ENCODE measurements at regions not wholly inside any gene's neighbourhood (a gene's known extent, or its start where the extent isn't known, plus 50 kb on each side); places are given as distances from the start of the nearest gene placed in this dataset.
"Not testable (repeated sequence)": the region's sequence is repeated elsewhere in the genome, so short reads cannot be mapped to it uniquely, and the experiment has no call there.

GRCh38 chr1:73842436-73842835 lies 355.5 kb downstream of the LRRIQ3 start:
- Histone ChIP-seq H3K27ac (no peak overlapping the region), H3K4me1 (no peaks in the 10 kb centered on the region), H3K36me3 (no peaks in the 10 kb centered on the region), H3K4me3 (no peak overlapping the region), H3K27me3 (no peaks in the 10 kb centered on the region), H3K9me3 (no peaks in the 10 kb centered on the region)
- FAIRE-seq (no peak), DNase-seq (no peak), ATAC-seq (no peak)
- intact Hi-C loops (cut with DNase I) = no loop called here
- TF ChIP-seq, protein P1, sequence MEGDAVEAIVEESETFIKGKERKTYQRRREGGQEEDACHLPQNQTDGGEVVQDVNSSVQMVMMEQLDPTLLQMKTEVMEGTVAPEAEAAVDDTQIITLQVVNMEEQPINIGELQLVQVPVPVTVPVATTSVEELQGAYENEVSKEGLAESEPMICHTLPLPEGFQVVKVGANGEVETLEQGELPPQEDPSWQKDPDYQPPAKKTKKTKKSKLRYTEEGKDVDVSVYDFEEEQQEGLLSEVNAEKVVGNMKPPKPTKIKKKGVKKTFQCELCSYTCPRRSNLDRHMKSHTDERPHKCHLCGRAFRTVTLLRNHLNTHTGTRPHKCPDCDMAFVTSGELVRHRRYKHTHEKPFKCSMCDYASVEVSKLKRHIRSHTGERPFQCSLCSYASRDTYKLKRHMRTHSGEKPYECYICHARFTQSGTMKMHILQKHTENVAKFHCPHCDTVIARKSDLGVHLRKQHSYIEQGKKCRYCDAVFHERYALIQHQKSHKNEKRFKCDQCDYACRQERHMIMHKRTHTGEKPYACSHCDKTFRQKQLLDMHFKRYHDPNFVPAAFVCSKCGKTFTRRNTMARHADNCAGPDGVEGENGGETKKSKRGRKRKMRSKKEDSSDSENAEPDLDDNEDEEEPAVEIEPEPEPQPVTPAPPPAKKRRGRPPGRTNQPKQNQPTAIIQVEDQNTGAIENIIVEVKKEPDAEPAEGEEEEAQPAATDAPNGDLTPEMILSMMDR (IDR thresholded peaks at IDR 0.05) = no peak

DNA sequence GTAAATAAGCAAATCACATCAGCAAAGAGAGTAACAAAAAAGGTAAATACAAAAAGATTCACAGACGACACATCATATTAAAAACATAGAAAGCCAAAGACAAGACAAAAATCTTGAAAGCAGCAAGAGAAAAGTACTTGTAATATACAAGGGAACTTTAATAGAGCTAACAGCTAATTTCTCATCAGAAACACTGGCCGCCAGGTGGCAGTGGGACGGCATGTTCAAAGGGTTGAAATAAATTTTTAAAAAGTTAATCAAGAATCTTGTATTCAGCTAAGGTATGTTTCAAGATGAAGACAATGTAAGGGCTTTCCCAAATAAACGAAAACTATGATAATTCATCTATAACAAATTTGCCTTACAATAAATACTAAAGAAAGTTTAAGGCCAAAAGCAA lies 358.1 kb downstream of the LRRIQ3 start:
- ATAC-seq (no peak), DNase-seq (no peak), FAIRE-seq (no peak)
- TF ChIP-seq, protein P1 (IDR thresholded peaks at IDR 0.05) = no peak
- intact Hi-C loops (cut with DNase I) = no loop called here
- H3K36me3 ChIP-seq = no peaks in the 10 kb centered on the region
- H3K9me3 ChIP-seq = no peaks in the 10 kb centered on the region
- WGBS, 2 donors = 29 to 30% methylated on average over 4 of the region's 4 CpGs
- H3K4me3 ChIP-seq = no peak overlapping the region
- no peaks in the 10 kb centered on the region for H3K27me3 ChIP-seq
- H3K4me1 ChIP-seq = no peaks in the 10 kb centered on the region
- no peak overlapping the region for H3K27ac ChIP-seq

DNA sequence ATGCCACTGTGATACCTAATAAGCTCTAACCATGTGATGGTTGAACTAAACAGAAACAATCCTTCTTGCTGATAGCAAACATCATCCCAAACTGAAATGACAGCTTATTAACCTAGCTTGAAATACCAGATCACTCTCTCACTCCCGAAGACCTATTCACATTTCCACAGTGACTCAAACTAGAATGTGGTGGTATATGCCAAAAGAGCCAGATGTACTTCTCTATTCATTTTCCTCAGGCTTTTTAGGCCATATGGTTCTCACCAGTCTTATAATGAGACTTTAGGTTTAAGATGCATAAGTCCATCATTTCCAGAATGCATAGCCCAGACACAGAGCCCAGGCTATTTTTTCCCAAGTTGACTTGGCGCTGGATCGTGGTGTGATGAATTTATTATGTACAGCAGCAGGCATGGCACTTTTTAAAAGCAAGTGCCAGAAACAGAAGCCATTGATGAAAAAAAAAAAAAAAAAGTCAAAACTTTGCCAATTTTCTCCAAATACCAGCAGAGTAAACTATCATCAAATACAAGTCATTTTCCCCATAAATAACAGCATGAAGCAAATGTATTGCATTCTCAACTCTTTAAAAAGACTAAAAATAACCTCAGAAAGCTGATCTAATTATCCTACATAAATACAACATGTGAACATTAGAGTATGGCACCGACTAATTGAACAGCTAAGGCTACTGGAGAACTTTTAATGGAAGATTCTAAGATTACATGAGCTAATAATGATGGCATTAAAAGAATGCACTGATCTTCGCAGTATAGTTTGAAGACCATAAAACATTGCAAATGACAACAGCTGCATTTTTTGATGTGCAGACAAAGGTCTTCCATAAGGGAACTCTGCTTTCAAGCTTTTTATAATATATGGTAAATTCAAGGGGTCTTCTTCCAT lies 365.4 kb downstream of the LRRIQ3 start:
- TF ChIP-seq, protein P1 (IDR thresholded peaks at IDR 0.05) = no peak
- intact Hi-C loops (cut with DNase I) = no loop called here
- no peaks in the 10 kb centered on the region for H3K9me3 ChIP-seq
- DNase-seq (no peak), ATAC-seq (no peak), FAIRE-seq (no peak)
- H3K4me3 ChIP-seq = no peak overlapping the region
- H3K27me3 ChIP-seq = no peaks in the 10 kb centered on the region
- no peak overlapping the region for H3K27ac ChIP-seq
- H3K4me1 ChIP-seq = no peaks in the 10 kb centered on the region
- no peaks in the 10 kb centered on the region for H3K36me3 ChIP-seq
- 65 to 76% methylated on average over 5 of the region's 5 CpGs for WGBS, 2 donors

DNA sequence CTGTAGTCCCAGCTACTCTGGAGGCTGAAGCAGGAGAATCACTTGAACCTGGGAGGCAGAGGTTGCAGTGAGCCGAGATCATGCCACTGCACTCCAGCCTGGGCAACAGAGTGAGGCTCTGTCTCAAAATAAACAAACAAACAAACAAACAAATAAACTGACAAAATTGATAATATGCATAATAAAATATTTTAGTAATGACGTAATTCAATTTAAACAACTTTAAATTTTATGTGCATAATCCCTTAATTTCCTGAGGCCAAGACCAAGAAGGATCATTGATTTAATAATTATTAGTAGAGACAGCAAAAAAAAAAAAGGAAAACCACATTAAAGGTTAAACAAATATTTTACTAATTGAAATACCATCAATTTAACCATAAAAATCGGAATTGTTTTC lies 370.7 kb downstream of the LRRIQ3 start:
- H3K4me3 ChIP-seq; H3K36me3 ChIP-seq; H3K27ac ChIP-seq; FAIRE-seq; H3K4me1 ChIP-seq; DNase-seq; H3K27me3 ChIP-seq; ATAC-seq; H3K9me3 ChIP-seq; intact Hi-C loops (cut with DNase I): not testable (repeated sequence)
- WGBS, 2 donors = 58 to 64% methylated on average over 3 of the region's 3 CpGs

GRCh38 chr1:73824065-73824464 lies 373.9 kb downstream of the LRRIQ3 start:
- ATAC-seq = no peak
- FAIRE-seq = no peak
- H3K4me1 ChIP-seq = no peaks in the 10 kb centered on the region
- intact Hi-C loops (cut with DNase I) = no loop called here
- no peak overlapping the region for H3K27ac ChIP-seq
- H3K27me3 ChIP-seq = no peaks in the 10 kb centered on the region
- H3K9me3 ChIP-seq = no peaks in the 10 kb centered on the region
- H3K36me3 ChIP-seq = no peaks in the 10 kb centered on the region
- 43 to 53% methylated on average over 4 of the region's 4 CpGs for WGBS, 2 donors
- TF ChIP-seq, protein P1 (IDR thresholded peaks at IDR 0.05) = no peak
- no peak for DNase-seq
- H3K4me3 ChIP-seq = no peak overlapping the region

Measured in pancreas (tissue), 10 donors.